Breast epithelium (tissue), 3 donors: ENCODE measurements at regions not wholly inside any gene's neighbourhood (a gene's known extent, or its start where the extent isn't known, plus 50 kb on each side); places are given as distances from the start of the nearest gene placed in this dataset.

ENCODE experiments used
- POLR2A ChIP-seq: fragments of 450-650 bp; IDR thresholded peaks from one replicate; pipeline ENCODE4 v1.6.1; 2016; ENCODE audit warnings: antibody characterized with exemption, mild to moderate bottlenecking, moderate library complexity
- POLR2AphosphoS5 ChIP-seq, 3 donors: sonication (generic); formaldehyde crosslinking; IDR thresholded peaks; one replicate each; pipeline ENCODE4 v1.6.1; 2017; ENCODE audit warnings: antibody characterized with exemption in 3 of 3

GRCh38 chrX:10949541-10949940 lies 161.6 kb upstream of the HCCS start:
- TF ChIP-seq POLR2A (no peak), POLR2AphosphoS5 (IDR thresholded peaks at IDR 0.05) (no peak)
